ENCODE measurements at regions not wholly inside any gene's neighbourhood (a gene's known extent, or its start where the extent isn't known, plus 50 kb on each side); places are given as distances from the start of the nearest gene placed in this dataset.

DNA sequence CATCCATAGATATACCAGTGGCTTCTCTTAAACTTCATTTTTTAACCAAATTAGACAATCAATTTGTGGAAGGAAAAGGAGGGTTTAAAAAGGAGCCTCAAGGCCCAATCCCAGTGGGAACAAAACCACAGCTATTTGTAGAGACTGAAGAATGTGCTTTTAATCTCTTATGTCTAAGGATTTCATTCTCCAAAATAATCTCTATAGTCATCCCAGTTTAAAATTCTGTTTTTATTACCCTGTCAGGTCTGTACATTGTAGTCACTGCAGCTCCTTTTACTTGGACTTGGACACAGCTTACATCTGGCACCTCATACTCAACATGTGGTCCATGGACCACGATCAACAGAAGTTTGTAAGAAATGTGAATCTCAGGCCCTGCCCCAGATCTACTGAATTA lies 152.1 kb upstream of the STMND1 start:
- TF ChIP-seq CTCF (IDR thresholded peaks at IDR 0.05) (no peak), EP300 (IDR thresholded peaks at IDR 0.05; ENCODE audit: low read depth) (no peak), POLR2AphosphoS5 (IDR thresholded peaks at IDR 0.05) (no peak)
